GM18861 (cell line): ENCODE measurements at regions not wholly inside any gene's neighbourhood (a gene's known extent, or its start where the extent isn't known, plus 50 kb on each side); places are given as distances from the start of the nearest gene placed in this dataset.

Experiments used
- ATAC-seq: cut with Tn5 transposase; IDR thresholded peaks from one replicate; pipeline ENCODE4 v1.9.1; 2021; ENCODE audit not compliant: unreplicated experiment

DNA sequence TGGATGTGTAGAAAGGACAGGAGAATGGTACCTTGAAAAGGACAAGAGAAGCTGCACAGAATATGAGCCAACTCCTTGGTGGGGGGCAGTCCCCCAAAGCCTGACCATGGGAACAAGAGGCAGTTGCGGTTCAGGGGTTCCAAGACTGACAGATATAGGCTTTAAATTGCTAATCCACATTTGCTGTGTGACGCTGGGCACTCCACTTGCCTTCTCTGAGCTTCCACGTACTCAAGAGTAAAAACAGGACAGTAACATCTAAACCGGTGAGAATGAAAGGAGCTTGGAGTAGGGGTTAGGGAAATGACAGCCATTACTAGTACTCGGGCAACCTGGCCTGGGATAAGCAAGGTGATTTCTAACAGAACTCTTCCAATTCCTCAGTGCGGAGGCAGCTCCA is 57.9 kb upstream of the LRFN2 start:
- ATAC-seq, result no peak

DNA sequence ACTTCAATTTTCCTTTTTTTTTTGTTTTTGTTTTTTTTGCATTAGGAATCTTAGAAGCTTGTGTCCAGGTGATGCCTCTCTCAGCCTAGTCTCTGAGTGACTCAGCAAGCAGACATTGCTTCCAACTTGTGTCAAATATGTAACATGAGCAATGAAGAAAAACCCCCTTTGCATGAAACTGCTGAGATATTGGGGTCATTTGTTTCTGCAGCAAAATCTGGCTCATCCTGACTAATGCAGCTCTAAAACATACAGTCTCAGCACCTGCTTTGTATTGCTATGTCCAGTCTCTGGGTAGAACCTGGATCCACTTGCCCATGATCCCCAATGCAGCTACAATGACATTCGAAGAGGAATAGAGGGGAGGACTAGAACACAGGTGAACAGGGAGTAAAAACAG is 55.7 kb upstream of the LRFN2 start:
- ATAC-seq, result no peak

DNA sequence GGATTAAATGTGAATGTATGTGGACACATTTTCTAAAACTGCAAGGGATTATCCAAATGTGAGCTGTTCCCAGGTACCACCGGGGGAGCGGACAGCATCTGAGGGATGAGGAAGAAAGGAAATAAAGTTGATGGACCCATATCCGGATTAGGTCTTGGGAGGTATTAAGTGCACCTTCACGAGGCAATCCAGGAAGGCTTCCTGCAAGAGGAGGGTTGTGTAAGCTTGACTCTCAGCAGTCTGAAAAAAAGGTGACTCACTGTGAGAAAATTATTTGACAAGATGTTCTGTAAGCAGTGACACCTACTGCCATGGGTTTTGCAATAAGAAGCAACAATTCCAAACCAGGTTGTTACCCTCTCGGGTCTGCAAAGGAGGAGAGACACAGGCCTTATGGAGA is 55.0 kb upstream of the LRFN2 start:
- ATAC-seq, result no peak

DNA sequence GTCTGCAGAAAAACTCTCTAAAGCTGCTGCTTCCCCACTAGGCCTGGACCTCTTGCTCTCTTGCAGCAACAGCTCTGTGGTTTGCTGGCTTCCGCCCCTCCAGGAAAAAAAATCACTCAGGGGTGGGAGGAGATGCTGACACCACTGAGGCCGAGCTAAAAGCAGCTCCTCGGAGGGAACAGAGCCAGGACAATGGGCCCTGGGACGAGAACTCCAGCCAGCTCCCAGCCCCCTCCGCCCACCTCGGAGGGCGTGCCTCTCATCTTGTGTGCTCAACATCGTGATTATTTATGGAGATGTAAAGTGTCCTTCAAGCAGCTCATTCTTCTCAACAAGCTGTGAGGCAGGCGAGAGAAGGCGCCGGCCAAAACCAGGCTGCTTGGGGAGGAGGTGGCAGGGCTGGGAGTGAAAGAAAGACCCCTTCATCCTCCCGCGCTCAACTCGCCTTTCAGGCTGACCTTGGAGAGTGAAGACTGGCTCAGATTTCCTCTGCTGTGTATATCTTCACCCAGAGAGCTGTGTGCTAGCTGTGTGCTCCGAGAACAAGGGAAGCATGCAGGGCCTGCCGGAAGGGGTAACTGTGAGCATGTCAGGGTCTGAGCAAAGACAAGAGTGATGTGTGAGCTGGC is 53.5 kb upstream of the LRFN2 start:
- ATAC-seq, result no peak
